GM12892 (cell line): ENCODE measurements at regions not wholly inside any gene's neighbourhood (a gene's known extent, or its start where the extent isn't known, plus 50 kb on each side); places are given as distances from the start of the nearest gene placed in this dataset.

Experiments used
- POLR2A ChIP-seq: IDR thresholded peaks from 2 replicates; pipeline ENCODE4 v1.6.1; 2011; ENCODE audit warnings: low read depth, low read length, control low read depth
- POLR2AphosphoS5 ChIP-seq: IDR thresholded peaks from 2 replicates; pipeline ENCODE4 v1.6.1; 2011; ENCODE audit warnings: low read depth, low read length, control low read depth
- TAF1 ChIP-seq: IDR thresholded peaks from 2 replicates; pipeline ENCODE4 v1.6.1; 2011; ENCODE audit warnings: low read depth, mild to moderate bottlenecking, control low read depth, low read length, borderline replicate concordance

GRCh38 chr2:200156166-200156835 is 150.2 kb upstream of the SPATS2L start:
- TF ChIP-seq POLR2A (no peak), TAF1 (no peak), POLR2AphosphoS5 (no peak)
